ENCODE measurements at regions not wholly inside any gene's neighbourhood (a gene's known extent, or its start where the extent isn't known, plus 50 kb on each side); places are given as distances from the start of the nearest gene placed in this dataset.

DNA sequence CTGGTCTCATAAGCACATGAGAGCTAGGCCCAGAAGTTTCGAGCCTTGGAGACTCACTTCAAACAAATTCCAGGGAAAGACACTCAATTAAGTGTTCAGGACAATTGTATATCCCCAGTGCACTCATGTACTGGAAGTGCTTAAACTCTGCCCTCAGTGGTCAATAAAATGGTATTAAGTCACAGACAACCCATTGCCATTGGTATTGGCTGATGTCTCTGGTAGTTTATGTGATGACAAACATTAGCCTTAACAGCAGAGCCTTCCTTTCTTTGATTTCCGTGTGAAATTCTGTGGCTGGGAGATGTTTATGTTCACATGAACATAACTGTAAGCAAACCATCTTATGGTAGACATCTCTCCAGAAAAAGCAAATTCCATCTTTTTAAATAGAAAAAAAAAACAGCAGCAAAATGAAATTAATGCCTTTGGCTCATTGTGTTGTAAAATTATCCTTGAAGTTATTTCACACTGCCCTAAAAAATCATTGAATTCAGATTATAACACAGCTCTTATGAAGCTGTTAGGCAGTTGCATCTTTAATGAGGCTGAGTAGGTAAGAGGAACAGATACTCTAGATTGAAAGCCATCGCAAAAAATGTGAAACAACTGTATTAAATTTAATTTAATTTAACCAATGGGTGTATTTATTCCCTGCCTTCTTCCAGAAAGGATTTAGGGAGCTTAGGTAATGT lies 216.2 kb upstream of the PLEKHG7 start (continued):
- TF ChIP-seq, protein P1, sequence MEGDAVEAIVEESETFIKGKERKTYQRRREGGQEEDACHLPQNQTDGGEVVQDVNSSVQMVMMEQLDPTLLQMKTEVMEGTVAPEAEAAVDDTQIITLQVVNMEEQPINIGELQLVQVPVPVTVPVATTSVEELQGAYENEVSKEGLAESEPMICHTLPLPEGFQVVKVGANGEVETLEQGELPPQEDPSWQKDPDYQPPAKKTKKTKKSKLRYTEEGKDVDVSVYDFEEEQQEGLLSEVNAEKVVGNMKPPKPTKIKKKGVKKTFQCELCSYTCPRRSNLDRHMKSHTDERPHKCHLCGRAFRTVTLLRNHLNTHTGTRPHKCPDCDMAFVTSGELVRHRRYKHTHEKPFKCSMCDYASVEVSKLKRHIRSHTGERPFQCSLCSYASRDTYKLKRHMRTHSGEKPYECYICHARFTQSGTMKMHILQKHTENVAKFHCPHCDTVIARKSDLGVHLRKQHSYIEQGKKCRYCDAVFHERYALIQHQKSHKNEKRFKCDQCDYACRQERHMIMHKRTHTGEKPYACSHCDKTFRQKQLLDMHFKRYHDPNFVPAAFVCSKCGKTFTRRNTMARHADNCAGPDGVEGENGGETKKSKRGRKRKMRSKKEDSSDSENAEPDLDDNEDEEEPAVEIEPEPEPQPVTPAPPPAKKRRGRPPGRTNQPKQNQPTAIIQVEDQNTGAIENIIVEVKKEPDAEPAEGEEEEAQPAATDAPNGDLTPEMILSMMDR (conservative IDR thresholded peaks at IDR 0.05; ENCODE audit: low read depth in 2 of 2): no peak

DNA sequence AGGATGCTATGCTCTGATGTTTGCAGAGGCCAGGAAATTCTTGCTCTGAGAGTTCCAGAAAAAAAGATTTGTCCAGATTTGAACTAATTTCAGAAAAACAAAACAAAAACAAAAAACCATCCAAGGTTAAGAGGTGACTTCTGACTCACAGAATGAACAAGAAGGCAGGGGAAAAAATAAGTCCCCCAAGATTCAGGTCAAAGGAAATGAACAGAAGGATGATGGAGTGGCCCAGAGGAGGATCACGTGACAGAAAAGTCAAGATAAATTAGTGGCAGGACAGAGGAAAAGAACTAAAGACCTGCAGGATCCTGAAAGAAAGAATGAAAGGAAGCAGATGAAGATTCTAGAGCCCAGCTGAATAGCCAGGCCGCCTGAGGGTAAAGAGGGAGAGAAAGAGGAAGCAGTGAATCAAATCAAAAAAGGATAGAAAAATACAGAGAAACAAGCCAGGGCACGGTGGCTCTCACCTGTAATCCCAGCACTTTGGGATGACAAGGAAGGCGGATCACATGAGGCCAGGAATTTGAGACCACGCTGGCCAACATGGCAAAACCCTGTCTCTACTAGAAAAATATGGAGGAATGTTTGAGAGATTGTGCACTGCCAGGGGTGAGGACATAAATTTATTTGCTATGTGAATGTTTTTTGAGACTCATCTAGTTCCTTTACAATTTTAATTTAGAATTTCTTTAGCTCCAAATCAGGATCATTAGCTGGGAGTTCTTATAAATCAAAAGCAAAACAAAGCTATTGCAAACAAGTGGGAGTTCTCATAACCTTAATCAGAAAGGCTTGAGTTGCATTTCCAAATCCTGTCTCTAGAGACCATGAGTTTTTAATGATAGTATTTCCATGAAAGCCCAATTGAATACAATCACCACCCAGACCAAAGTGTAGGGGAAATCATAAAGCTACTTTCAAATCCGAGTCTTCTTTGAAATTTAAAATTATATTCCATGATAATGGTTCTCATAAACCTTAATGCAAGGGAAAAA lies 217.1 kb upstream of the PLEKHG7 start:
- no peak overlapping the region for H3K4me2 ChIP-seq
- no peak overlapping the region; the same call in none of the 2 replicates for H3K27ac Mint-ChIP-seq
- H3K9me3 Mint-ChIP-seq: no peaks in the 10 kb centered on the region
- DNase-seq (ENCODE audit: low spot score) (no peak), ATAC-seq (no peak)
- no peaks in the 10 kb centered on the region for H3K36me3 ChIP-seq (ENCODE audit: insufficient read depth)
- TF ChIP-seq EZH2phosphoT487 (IDR thresholded peaks at IDR 0.05; ENCODE audit: unreplicated experiment) (no peak), EZH2 (IDR thresholded peaks at IDR 0.05; ENCODE audit: low read depth, unreplicated experiment) (no peak)
- TF ChIP-seq, protein P2, sequence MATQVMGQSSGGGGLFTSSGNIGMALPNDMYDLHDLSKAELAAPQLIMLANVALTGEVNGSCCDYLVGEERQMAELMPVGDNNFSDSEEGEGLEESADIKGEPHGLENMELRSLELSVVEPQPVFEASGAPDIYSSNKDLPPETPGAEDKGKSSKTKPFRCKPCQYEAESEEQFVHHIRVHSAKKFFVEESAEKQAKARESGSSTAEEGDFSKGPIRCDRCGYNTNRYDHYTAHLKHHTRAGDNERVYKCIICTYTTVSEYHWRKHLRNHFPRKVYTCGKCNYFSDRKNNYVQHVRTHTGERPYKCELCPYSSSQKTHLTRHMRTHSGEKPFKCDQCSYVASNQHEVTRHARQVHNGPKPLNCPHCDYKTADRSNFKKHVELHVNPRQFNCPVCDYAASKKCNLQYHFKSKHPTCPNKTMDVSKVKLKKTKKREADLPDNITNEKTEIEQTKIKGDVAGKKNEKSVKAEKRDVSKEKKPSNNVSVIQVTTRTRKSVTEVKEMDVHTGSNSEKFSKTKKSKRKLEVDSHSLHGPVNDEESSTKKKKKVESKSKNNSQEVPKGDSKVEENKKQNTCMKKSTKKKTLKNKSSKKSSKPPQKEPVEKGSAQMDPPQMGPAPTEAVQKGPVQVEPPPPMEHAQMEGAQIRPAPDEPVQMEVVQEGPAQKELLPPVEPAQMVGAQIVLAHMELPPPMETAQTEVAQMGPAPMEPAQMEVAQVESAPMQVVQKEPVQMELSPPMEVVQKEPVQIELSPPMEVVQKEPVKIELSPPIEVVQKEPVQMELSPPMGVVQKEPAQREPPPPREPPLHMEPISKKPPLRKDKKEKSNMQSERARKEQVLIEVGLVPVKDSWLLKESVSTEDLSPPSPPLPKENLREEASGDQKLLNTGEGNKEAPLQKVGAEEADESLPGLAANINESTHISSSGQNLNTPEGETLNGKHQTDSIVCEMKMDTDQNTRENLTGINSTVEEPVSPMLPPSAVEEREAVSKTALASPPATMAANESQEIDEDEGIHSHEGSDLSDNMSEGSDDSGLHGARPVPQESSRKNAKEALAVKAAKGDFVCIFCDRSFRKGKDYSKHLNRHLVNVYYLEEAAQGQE (IDR thresholded peaks at IDR 0.05; ENCODE audit: unreplicated experiment): no peak
- H3K27ac ChIP-seq (ENCODE audit: low read depth): no peak overlapping the region
- no peaks in the 10 kb centered on the region; the same call in 1 of the 2 replicates for H3K4me1 ChIP-seq (ENCODE audit: insufficient read depth)
- H3F3A ChIP-seq (replicated peaks; ENCODE audit: low read depth): no peaks in the 10 kb centered on the region
- H2AFZ ChIP-seq: peak overlapping the region; percentile 70
- H3K4me3 Mint-ChIP-seq: no peak overlapping the region
- H3K9me2 ChIP-seq (ENCODE audit: insufficient read depth): 0 out of 2 replicates have a peak, but pooled peaks cover 5% of the 10 kb centered on the region
- no peaks in the 10 kb centered on the region for H4K20me1 ChIP-seq (replicated peaks; ENCODE audit: insufficient read depth)
- peaks cover 7% of the 10 kb centered on the region; the same call in 1 of the 3 replicates for H3K4me1 Mint-ChIP-seq
- no peaks in the 10 kb centered on the region for H3K79me2 ChIP-seq (replicated peaks; ENCODE audit: insufficient read depth)
- H3K36me3 Mint-ChIP-seq (ENCODE audit: low read depth): no peaks in the 10 kb centered on the region
- no peaks in the 10 kb centered on the region for H3K27me3 Mint-ChIP-seq (ENCODE audit: insufficient read depth, low read depth, poor library complexity)
- no peak overlapping the region for H3K4me3 ChIP-seq
- no peaks in the 10 kb centered on the region for H3K27me3 ChIP-seq (ENCODE audit: insufficient read depth)

All from GM23338 (cell line).